GM12865 (cell line): ENCODE measurements at regions not wholly inside any gene's neighbourhood (a gene's known extent, or its start where the extent isn't known, plus 50 kb on each side); places are given as distances from the start of the nearest gene placed in this dataset.

ENCODE experiments used
- DNase-seq: peaks from one replicate; pipeline ENCODE4 v3.0.0; 2010; ENCODE audit warnings: low read depth
- H3K4me3 ChIP-seq: 2 replicates; pipeline ENCODE4 v1.5.1; 2011; ENCODE audit warnings: mild to moderate bottlenecking, low read depth, low read length, control low read depth
- CTCF ChIP-seq: IDR thresholded peaks from 2 replicates; pipeline ENCODE4 v1.5.1; 2011; ENCODE audit warnings: low read length, control low read depth, low read depth, inconsistent platforms; ENCODE audit not compliant: insufficient read depth; ENCODE audit errors: missing control alignments

DNA sequence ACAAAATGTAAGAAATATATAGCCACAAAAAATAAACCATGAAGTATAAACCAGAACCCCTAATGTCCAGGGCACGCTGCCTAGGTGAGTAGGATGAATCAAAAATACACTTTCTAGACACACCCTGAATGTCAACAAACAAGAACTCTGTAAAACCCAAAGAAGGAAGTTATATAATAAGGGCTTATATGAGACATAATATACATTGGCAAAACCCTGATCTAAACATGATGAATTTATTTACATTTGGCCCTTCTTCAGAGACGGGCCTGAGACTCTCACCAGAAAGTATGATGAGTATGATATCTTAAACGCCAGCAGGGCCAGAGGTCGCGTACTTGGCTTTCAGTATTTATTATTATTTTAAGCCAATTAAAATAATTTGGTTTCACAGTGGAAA is 125.1 kb upstream of the FST start:
- no peak for DNase-seq
- no peak for TF ChIP-seq CTCF
- no peak overlapping the region for H3K4me3 ChIP-seq

DNA sequence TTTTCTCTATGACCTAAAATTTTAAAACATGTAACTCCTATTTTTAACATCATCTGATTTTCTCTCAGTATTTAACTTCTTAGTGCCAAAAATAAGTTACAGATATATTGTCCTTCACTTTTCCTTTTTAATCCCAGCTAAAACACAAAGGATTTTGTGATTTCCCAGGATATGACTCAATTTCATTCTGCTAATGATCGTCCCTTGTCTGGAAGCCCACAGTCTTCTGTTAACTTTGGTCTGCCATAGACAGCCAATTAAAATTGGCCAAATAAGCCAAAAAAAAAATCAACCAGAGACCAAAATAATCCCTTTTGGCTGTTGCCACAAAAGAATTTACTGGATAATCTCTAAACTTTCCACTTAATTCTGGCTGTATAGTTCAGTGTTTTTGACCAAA is 124.5 kb upstream of the FST start:
- no peak for TF ChIP-seq CTCF
- DNase-seq = no peak
- H3K4me3 ChIP-seq = no peak overlapping the region

DNA sequence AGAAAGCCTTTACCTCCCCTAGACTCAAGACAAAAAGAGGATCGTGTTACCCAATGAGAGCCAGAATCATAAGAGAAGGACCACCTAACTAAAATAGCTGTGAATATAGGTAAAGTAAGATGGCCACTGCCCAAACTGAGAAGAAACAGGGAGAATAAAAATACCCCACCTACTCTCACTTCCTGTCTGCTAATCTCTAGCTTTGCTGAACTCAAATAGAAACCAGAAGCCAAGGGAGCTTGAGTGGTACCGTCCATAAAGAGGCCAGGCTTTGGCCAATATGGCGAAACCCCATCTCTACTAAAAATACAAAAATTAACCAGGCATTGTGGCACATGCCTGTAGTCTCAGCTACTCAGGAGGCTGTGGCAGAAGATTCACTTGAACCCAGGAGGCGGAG is 123.0 kb upstream of the FST start:
- no peak overlapping the region for H3K4me3 ChIP-seq
- no peak for TF ChIP-seq CTCF
- DNase-seq = peak; percentile 16

GRCh38 chr5:53358794-53359193 is 121.6 kb upstream of the FST start:
- DNase-seq = no peak
- no peak for TF ChIP-seq CTCF
- no peak overlapping the region for H3K4me3 ChIP-seq

- no peak for TF ChIP-seq CTCF
- no peak for DNase-seq
- H3K4me3 ChIP-seq = no peak overlapping the region
Observed at GRCh38 chr5:53359916-53360517, 120.4 kb upstream of the FST start.

DNA sequence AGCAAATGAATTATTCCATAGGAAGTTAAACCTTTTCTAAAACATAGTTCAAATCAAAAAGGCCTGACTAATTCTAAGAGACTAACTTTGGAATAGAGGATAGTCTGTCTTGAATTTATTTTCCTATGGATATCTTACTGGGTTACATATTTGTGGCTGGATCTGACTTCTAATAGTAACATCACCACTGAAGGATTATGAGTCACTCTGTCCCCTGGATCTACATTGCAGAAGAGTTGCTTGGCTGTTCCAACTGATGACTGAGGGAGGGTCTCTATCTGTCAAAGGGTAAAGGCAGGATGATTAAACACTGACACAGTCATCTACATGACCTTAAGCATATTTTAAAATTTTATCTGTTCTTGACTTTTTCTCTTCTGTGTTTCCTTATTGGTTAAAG is 119.6 kb upstream of the FST start:
- TF ChIP-seq CTCF = no peak
- H3K4me3 ChIP-seq = no peak overlapping the region
- no peak for DNase-seq

- DNase-seq = no peak
- TF ChIP-seq CTCF = no peak
- no peak overlapping the region for H3K4me3 ChIP-seq
Observed at GRCh38 chr5:53361708-53362107, 118.7 kb upstream of the FST start.
